ENCODE measurements at regions not wholly inside any gene's neighbourhood (a gene's known extent, or its start where the extent isn't known, plus 50 kb on each side); places are given as distances from the start of the nearest gene placed in this dataset.

- H3K4me3 ChIP-seq (ENCODE audit: low read depth, low read length), result no peak overlapping the region
- no peaks in the 10 kb centered on the region for H3K79me2 ChIP-seq
- no peak overlapping the region for H2AFZ ChIP-seq
- H3K36me3 ChIP-seq (ENCODE audit: control insufficient read depth, insufficient read depth, low read length), result no peaks in the 10 kb centered on the region
- no peak overlapping the region for H3K9ac ChIP-seq
- no peaks in the 10 kb centered on the region for H3K9me3 ChIP-seq (ENCODE audit: control insufficient read depth, low read length)
- no peaks in the 10 kb centered on the region for H3K27me3 ChIP-seq (ENCODE audit: control insufficient read depth, insufficient read depth, low read length)
- TF ChIP-seq CTCF (IDR thresholded peaks at IDR 0.05), result no peak
- no peak overlapping the region for H3K4me2 ChIP-seq (ENCODE audit: low read length)
- H3K27ac ChIP-seq, result no peak overlapping the region
- no peaks in the 10 kb centered on the region for H3K4me1 ChIP-seq
Observed at GRCh38 chr7:9407816-9408215, 974.4 kb downstream of the NXPH1 start.

GRCh38 chr7:9453521-9453920 is 1020.1 kb downstream of the NXPH1 start:
- TF ChIP-seq CTCF (IDR thresholded peaks at IDR 0.05), result no peak
- no peak overlapping the region for H2AFZ ChIP-seq
- H3K27me3 ChIP-seq (ENCODE audit: control insufficient read depth, insufficient read depth, low read length), result no peaks in the 10 kb centered on the region
- H3K9me3 ChIP-seq (ENCODE audit: control insufficient read depth, low read length), result no peaks in the 10 kb centered on the region
- no peak overlapping the region for H3K27ac ChIP-seq
- H3K9ac ChIP-seq, result no peak overlapping the region
- H3K36me3 ChIP-seq (ENCODE audit: control insufficient read depth, insufficient read depth, low read length), result no peaks in the 10 kb centered on the region
- H3K4me1 ChIP-seq, result no peaks in the 10 kb centered on the region
- H3K79me2 ChIP-seq, result no peaks in the 10 kb centered on the region
- no peak overlapping the region for H3K4me3 ChIP-seq (ENCODE audit: low read depth, low read length)
- no peak overlapping the region for H3K4me2 ChIP-seq (ENCODE audit: low read length)

GRCh38 chr7:9488555-9488954 is 1055.1 kb downstream of the NXPH1 start:
- no peak for TF ChIP-seq CTCF (IDR thresholded peaks at IDR 0.05)
- no peak overlapping the region for H3K4me3 ChIP-seq (ENCODE audit: low read depth, low read length)
- no peaks in the 10 kb centered on the region for H3K9me3 ChIP-seq (ENCODE audit: control insufficient read depth, low read length)
- no peaks in the 10 kb centered on the region for H3K79me2 ChIP-seq
- H3K4me2 ChIP-seq (ENCODE audit: low read length), result no peak overlapping the region
- H3K27me3 ChIP-seq (ENCODE audit: control insufficient read depth, insufficient read depth, low read length), result no peaks in the 10 kb centered on the region
- no peaks in the 10 kb centered on the region for H3K4me1 ChIP-seq
- no peak overlapping the region for H3K9ac ChIP-seq
- H2AFZ ChIP-seq, result no peak overlapping the region
- H3K36me3 ChIP-seq (ENCODE audit: control insufficient read depth, insufficient read depth, low read length), result no peaks in the 10 kb centered on the region
- no peak overlapping the region for H3K27ac ChIP-seq

- Histone ChIP-seq H3K79me2 (no peaks in the 10 kb centered on the region), H3K4me3 (ENCODE audit: low read depth, low read length) (no peak overlapping the region), H3K36me3 (ENCODE audit: control insufficient read depth, insufficient read depth, low read length) (no peaks in the 10 kb centered on the region), H3K27ac (no peak overlapping the region), H3K4me1 (no peaks in the 10 kb centered on the region), H3K9me3 (ENCODE audit: control insufficient read depth, low read length) (no peaks in the 10 kb centered on the region), H3K27me3 (ENCODE audit: control insufficient read depth, insufficient read depth, low read length) (no peaks in the 10 kb centered on the region), H3K9ac (no peak overlapping the region), H3K4me2 (ENCODE audit: low read length) (no peak overlapping the region), H2AFZ (no peak overlapping the region)
- no peak for TF ChIP-seq CTCF (IDR thresholded peaks at IDR 0.05)
Observed at GRCh38 chr7:9498303-9498702, 1064.9 kb downstream of the NXPH1 start.

GRCh38 chr7:9502269-9502668 is 1068.9 kb downstream of the NXPH1 start:
- Histone ChIP-seq H3K9ac (no peak overlapping the region), H3K79me2 (no peaks in the 10 kb centered on the region), H3K27ac (no peak overlapping the region), H3K9me3 (ENCODE audit: control insufficient read depth, low read length) (no peaks in the 10 kb centered on the region), H3K27me3 (ENCODE audit: control insufficient read depth, insufficient read depth, low read length) (no peaks in the 10 kb centered on the region), H3K4me2 (ENCODE audit: low read length) (no peak overlapping the region), H3K36me3 (ENCODE audit: control insufficient read depth, insufficient read depth, low read length) (no peaks in the 10 kb centered on the region), H2AFZ (no peak overlapping the region), H3K4me3 (ENCODE audit: low read depth, low read length) (no peak overlapping the region), H3K4me1 (no peaks in the 10 kb centered on the region)
- TF ChIP-seq CTCF (IDR thresholded peaks at IDR 0.05), result no peak

All from parathyroid adenoma (tissue), 2 donors.